Adrenal gland (tissue), 5 donors: ENCODE measurements at regions not wholly inside any gene's neighbourhood (a gene's known extent, or its start where the extent isn't known, plus 50 kb on each side); places are given as distances from the start of the nearest gene placed in this dataset.

Source experiments
- POLR2A ChIP-seq, 2 donors: fragments of 450-650 bp; IDR thresholded peaks; one replicate each; pipeline ENCODE4 v1.6.1; 2017; ENCODE audit warnings: antibody characterized with exemption in 2 of 2, mild to moderate bottlenecking in 2 of 2, moderate library complexity in 1 of 2
- TF ChIP-seq, protein P1 (sequence below), 6 experiments: fragments of 450-650 bp in 4 of 6; fragments of 200-600 bp in 2 of 6; sonication (generic) in 1 of 6; IDR thresholded peaks; 1 replicate in 5 of 6; 2 replicates in 1 of 6; pipeline versions ENCODE4 v1.5.1 to v1.8.0; 2016 to 2021; ENCODE audit warnings: antibody characterized with exemption in 6 of 6, mild to moderate bottlenecking in 2 of 6, moderate library complexity in 1 of 6
- donor health status: DM: no; HTN: no; CAD: no.

DNA sequence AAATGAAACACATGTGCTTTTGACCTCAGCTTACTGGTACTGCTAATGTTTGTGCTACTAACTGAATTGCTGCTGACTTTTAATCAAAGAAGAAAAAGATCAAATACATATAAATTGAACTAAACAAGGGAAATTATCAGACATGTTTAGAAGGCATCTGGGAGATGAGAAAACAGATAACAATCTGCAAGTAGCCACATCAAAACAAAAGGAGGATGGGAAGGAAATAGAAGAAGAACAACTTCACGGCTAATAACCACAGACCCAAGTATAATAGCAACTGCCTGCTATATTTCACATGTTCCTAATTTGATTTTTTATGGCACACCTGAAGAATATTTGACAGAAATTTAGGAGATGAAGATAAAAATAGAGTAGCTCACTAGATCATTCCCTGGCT lies 542.6 kb upstream of the SYT4 start:
- no peak for TF ChIP-seq POLR2A (IDR thresholded peaks at IDR 0.05)
- TF ChIP-seq, protein P1, sequence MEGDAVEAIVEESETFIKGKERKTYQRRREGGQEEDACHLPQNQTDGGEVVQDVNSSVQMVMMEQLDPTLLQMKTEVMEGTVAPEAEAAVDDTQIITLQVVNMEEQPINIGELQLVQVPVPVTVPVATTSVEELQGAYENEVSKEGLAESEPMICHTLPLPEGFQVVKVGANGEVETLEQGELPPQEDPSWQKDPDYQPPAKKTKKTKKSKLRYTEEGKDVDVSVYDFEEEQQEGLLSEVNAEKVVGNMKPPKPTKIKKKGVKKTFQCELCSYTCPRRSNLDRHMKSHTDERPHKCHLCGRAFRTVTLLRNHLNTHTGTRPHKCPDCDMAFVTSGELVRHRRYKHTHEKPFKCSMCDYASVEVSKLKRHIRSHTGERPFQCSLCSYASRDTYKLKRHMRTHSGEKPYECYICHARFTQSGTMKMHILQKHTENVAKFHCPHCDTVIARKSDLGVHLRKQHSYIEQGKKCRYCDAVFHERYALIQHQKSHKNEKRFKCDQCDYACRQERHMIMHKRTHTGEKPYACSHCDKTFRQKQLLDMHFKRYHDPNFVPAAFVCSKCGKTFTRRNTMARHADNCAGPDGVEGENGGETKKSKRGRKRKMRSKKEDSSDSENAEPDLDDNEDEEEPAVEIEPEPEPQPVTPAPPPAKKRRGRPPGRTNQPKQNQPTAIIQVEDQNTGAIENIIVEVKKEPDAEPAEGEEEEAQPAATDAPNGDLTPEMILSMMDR (IDR thresholded peaks at IDR 0.05): no peak
